NCI-H2081 treated with DMSO at 0.1 percent for 48 hours (cell line): ENCODE measurements at regions not wholly inside any gene's neighbourhood (a gene's known extent, or its start where the extent isn't known, plus 50 kb on each side); places are given as distances from the start of the nearest gene placed in this dataset.

Experiments used
- DNase-seq: peaks from one replicate; lab custom pipeline; 2025; lab: John Stamatoyannopoulos, UW

DNA sequence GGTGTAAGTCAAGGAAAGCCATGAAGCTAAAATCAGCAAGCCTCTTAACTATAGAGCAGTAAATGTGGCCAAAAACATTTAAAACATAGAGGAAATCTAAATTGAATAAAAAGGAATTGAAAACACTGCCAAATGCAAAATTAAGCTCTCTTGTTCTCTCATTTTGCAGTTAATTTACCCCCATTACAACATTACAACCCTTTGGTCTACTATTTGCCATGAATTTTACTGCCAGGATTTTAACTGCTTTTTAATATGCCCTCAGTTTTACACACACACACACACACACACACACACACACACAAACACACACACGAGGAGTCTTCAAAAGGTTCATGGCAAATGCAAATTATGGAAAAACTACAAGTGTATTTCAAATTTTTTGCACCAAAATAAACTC, 91.4 kb upstream of the ACO1 start:
- DNase-seq, result no peak

DNA sequence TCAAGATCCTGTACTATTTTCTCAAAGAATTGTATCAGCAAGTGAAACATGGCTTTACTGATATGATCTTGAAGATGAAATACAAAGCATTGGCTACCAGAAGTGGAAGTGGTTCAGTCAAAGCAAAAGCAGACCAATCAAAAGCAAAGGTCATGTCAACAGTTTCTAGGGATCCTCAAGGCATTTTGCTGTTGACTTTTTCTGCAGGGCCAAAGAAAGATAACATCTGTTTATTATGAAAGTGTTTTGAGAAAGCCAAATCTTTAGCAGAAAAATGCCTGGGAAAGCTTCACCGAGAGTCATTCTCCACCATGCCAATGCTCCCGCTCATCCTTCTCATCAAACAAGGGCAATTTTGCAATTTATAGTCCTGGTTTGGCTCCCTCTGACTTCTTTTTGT, 90.3 kb upstream of the ACO1 start:
- no peak for DNase-seq

DNA sequence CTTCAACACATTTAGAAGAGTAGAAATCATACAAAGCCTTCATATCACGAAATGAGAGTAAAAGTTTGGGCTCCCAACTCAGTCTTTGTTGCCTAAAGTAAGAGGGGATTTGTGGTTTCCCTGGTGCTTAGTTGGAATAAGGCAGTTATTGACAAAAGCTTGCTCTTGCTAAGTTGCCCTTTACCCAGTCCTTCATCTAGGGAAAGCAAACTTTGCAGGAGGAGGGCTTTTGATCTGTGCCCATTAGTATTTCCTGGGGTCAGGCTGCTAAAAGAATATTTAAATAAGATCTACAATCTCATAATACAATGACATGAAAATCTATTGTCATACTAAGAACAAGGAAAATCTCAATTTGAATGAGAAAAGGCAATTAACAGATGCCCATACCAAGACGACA, 84.1 kb upstream of the ACO1 start:
- no peak for DNase-seq

DNA sequence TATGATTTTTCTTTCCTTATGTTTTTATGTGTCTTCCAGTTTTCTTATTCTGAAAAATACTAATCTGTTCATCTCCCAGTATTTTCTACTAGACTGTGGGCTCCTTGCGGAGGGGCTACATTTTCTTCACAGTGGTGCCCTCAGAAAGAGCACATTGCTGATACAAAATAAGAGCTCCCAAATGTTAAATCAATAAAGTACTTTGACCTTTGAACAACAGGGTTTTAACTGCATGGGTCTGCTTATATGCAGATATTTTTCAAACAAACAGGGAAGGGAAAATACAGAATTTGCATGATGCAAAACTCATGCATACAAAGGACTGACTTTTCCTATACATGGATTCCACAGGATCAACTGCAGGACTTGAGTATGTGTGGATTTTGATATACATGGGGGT, 79.9 kb upstream of the ACO1 start:
- DNase-seq, result no peak

DNA sequence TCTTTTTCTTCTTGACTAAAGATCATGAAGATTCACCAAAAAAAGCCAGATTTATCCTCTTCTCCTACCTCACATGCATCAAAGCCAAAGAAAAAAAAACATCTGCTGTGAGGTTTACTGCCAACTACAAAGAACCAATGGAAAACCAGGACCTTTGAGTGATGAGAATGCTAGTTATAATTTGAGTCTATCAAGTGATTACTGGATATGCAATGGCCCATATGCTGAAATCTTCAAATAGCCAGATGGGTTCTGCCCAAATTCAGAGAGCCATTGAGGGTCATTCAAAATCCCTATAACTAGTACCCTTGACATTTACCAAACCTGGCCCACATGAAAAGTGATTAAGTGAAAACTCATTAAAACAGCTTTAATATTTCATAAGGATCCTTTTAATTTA, 78.4 kb upstream of the ACO1 start:
- DNase-seq, result no peak

DNA sequence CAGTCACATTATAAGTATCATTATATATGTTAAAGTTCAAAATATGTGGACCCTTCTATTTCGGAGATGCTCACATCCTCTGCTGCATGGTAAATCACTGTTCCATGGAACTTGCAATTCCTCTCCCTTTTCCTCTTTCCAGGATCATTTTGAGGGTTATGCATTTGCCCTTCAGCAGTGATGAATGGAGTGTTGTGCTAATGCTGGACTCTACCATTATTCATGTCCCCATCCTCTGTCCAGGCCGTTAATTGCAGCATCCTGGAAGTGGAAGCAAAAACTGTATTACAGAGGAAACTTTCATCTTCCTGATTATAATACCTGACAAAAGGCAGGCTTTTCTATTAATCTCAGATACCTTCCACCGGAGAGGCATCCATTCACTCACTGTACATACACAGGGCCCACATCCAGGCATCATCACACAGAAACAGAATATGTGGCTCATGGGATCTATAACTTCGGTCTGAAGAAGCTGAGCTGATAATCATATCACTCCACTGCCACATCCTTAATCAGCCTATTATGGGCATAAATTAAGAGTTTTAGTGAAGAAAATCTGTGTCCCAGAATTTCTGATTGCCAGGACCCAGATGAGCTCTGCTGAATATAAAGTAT, 65.0 kb upstream of the ACO1 start:
- no peak for DNase-seq

DNA sequence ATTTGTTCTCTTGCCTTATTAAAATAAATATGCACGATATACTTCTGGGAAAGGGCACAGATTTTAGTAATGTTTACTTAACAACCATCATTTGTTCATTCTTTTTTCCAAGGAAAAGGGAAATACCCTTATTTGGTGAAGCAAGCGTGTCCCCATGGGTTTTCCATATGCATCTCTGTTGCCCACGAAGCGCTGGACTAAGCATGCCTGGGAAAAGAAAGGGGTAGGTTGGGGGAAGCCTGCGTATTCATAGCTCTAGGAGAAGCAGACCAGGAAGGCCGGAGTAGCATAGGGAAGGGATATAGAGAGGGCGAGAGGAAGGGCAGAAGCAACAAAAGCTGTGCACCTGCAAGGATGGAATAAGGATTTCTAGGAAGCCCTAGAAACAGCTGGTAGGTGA, 61.8 kb upstream of the ACO1 start:
- no peak for DNase-seq

DNA sequence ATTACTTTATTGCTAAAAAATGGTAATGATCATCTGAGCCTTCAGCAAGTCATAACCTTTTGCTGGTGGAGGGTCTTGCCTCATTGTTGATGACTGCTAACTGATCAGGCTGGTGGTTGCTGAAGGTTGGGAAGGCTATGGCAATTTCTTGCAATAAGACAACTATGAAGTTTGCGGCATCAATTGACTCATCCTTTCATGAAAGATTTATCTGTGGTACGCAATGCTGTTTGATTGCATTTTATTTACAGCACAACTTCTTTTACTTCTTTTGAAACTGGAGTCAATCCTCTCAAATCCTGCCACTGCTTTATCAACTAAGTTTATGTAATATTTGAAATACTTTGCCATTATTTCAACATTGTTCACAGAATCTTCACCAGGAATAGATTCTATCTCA, 58.3 kb upstream of the ACO1 start:
- no peak for DNase-seq

DNA sequence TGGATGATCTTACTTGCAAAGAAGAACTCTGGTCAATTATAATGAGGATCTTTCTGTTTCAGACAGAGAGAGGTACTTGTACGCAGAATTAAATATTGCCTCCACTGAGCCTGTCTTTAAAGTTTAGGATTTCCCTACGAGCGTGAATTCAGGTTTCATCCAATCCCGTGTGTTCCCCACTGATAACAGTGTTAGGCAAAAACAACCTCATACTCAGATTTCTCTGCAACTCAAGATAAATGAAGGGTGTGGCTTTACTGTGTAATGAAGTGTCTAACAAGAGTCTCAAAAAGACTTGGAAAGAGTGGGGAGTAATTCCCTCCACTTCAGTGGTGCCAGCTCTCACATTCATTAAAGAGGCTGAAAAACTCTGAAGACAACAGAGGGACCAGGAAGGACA, 53.2 kb upstream of the ACO1 start:
- no peak for DNase-seq

DNA sequence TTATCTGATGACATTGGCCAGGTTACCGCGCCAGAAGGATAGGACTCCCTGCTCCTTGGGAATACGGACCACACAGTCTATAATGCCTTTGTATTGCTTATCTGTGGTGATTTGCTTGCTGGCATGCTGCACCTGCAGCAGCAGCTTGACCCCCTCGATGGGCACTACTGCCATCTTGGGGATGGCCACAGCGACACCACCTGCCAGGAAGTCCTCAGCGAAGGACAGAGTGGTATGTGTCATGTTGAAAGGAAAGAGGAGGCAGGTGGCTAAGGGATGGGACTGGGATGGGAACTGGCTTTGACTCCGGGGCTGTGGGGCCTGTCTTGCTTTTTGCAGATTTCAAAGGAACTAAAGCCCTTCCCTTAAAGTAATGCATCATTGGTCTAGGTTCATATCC, 50.3 kb upstream of the ACO1 start:
- DNase-seq, result no peak
